Caco-2 (cell line): ENCODE measurements at regions not wholly inside any gene's neighbourhood (a gene's known extent, or its start where the extent isn't known, plus 50 kb on each side); places are given as distances from the start of the nearest gene placed in this dataset.

Experiments
- BruUV-seq: library from RNA; stranded (reverse); fragments of 400-500 nt; replicated peaks from 2 replicates; lab custom pipeline; 2021; lab: Mats Ljungman, UMichigan
- CTCF ChIA-PET: fragments of 300-600 bp; sonication (Branson Sonifier 250); formaldehyde crosslinking; loops from one replicate; lab custom pipeline; 2022; ENCODE audit warnings: antibody characterized with exemption; lab: Charles Lee
- POLR2A ChIA-PET: fragments of 300-600 bp; sonication (Branson Sonifier 250); formaldehyde crosslinking; loops from one replicate; lab custom pipeline; 2022; ENCODE audit warnings: antibody characterized with exemption; lab: Charles Lee
- DNase-seq, 2 experiments: peaks; one replicate each; pipeline versions ENCODE4 v3.0.0 to v3.0.0-alpha.2; 2020 to 2022
- H3K27me3 ChIP-seq: replicated peaks from 2 replicates; pipeline ENCODE4 v1.6.0; 2011; ENCODE audit warnings: low read length; ENCODE audit not compliant: control insufficient read depth, insufficient read depth
- H3K36me3 ChIP-seq: 2 replicates; pipeline ENCODE4 v1.5.1; 2011; ENCODE audit warnings: low read length; ENCODE audit not compliant: control insufficient read depth, insufficient read depth
- H3K4me1 ChIP-seq: fragments of 250-450 bp; sonication (Bioruptor Pico); 2 replicates; pipeline ENCODE4 v1.5.1; 2020; ENCODE audit warnings: mild to moderate bottlenecking
- H3K4me3 ChIP-seq: 2 replicates; pipeline ENCODE4 v1.5.1; 2011; ENCODE audit warnings: low read depth, mild to moderate bottlenecking, control low read depth, low read length
- H3K9me3 ChIP-seq: fragments of 250-450 bp; sonication (Bioruptor Pico); 2 replicates; pipeline ENCODE4 v1.5.1; 2020; ENCODE audit warnings: mild to moderate bottlenecking, moderate library complexity
- H3K27ac Mint-ChIP-seq: one replicate; pipeline ENCODE4 v1.8.0; 2022; ENCODE audit warnings: mixed read lengths; ENCODE audit not compliant: unreplicated experiment
- H3K27me3 Mint-ChIP-seq: one replicate; pipeline ENCODE4 v1.8.0; 2022; ENCODE audit warnings: mixed read lengths; ENCODE audit not compliant: insufficient read depth, unreplicated experiment
- H3K36me3 Mint-ChIP-seq: one replicate; pipeline ENCODE4 v1.8.0; 2022; ENCODE audit warnings: mild to moderate bottlenecking, mixed read lengths; ENCODE audit not compliant: insufficient read depth, unreplicated experiment
- H3K4me1 Mint-ChIP-seq: one replicate; pipeline ENCODE4 v1.8.0; 2022; ENCODE audit warnings: low read depth, mixed read lengths; ENCODE audit not compliant: unreplicated experiment
- H3K4me3 Mint-ChIP-seq: one replicate; pipeline ENCODE4 v1.8.0; 2022; ENCODE audit warnings: mild to moderate bottlenecking, moderate library complexity, mixed read lengths; ENCODE audit not compliant: unreplicated experiment
- H3K9me3 Mint-ChIP-seq: one replicate; pipeline ENCODE4 v1.8.0; 2022; ENCODE audit warnings: mixed read lengths; ENCODE audit not compliant: unreplicated experiment
- CTCF ChIP-seq, 2 experiments: fragments of 200-600 bp in 1 of 2; IDR thresholded peaks; 1 replicate in 1 of 2; 2 replicates in 1 of 2; pipeline versions ENCODE4 v1.5.1 to v1.8.0; 2011 to 2022; ENCODE audit warnings: antibody characterized with exemption in 1 of 2, control low read depth in 1 of 2, inconsistent platforms in 1 of 2, low read depth in 1 of 2, low read length in 1 of 2, mild to moderate bottlenecking in 1 of 2, moderate library complexity in 1 of 2; ENCODE audit not compliant: insufficient read depth in 1 of 2, severe bottlenecking in 1 of 2, unreplicated experiment in 1 of 2
- intact Hi-C: fragments of 100-400 bp; cut with micrococcal nuclease; formaldehyde crosslinking; loops from one replicate; pipeline ENCODE4 v1.10.0; 2022; ENCODE audit not compliant: unreplicated experiment

- DNase-seq, result peak; percentile 31 to 33
- TF ChIP-seq CTCF (IDR thresholded peaks at IDR 0.05; ENCODE audit: insufficient read depth in 1 of 2, low read depth in 1 of 2, low read length in 1 of 2, severe bottlenecking in 1 of 2, unreplicated experiment in 1 of 2), result peak; percentile 38 to 46
- BruUV-seq, result no TSS peak
- H3K36me3 Mint-ChIP-seq, result no peaks in the 10 kb centered on the region
- no peak overlapping the region for H3K27ac Mint-ChIP-seq
- H3K9me3 ChIP-seq, result no peaks in the 10 kb centered on the region
- no peak overlapping the region for H3K4me3 Mint-ChIP-seq
- ChIA-PET POLR2A (no interaction called here), CTCF (interaction anchor here (1.2 kb wide), 1 partner anchor 14 kb away, joined by 3 read pairs; no protein-coding TSS in a partner anchor)
- H3K4me3 ChIP-seq, result no peak overlapping the region
- H3K36me3 ChIP-seq, result no peaks in the 10 kb centered on the region
- H3K4me1 ChIP-seq, result no peaks in the 10 kb centered on the region
- intact Hi-C loops, result loop anchor here (1.0 to 10.0 kb wide), 3 partner anchors 62 to 575 kb away; partner anchors contain the start of gene PMAIP1
- H3K9me3 Mint-ChIP-seq, result no peaks in the 10 kb centered on the region
- no peaks in the 10 kb centered on the region for H3K4me1 Mint-ChIP-seq
- H3K27me3 Mint-ChIP-seq, result peaks cover 4% of the 10 kb centered on the region
- no peaks in the 10 kb centered on the region for H3K27me3 ChIP-seq
Observed at GRCh38 chr18:59837586-59837985, 62.2 kb upstream of the PMAIP1 start.

GRCh38 chr18:59835605-59836379, 64.0 kb upstream of the PMAIP1 start:
- Mint-ChIP-seq H3K27ac (no peak overlapping the region), H3K36me3 (no peaks in the 10 kb centered on the region), H3K9me3 (no peaks in the 10 kb centered on the region), H3K4me1 (no peaks in the 10 kb centered on the region), H3K4me3 (no peak overlapping the region), H3K27me3 (peaks cover 8% of the 10 kb centered on the region)
- no TSS peak for BruUV-seq
- no peaks in the 10 kb centered on the region for H3K27me3 ChIP-seq
- no peaks in the 10 kb centered on the region for H3K36me3 ChIP-seq
- ChIA-PET CTCF (no interaction called here), POLR2A (no interaction called here)
- no peak for TF ChIP-seq CTCF (IDR thresholded peaks at IDR 0.05; ENCODE audit: insufficient read depth in 1 of 2, low read depth in 1 of 2, low read length in 1 of 2, severe bottlenecking in 1 of 2, unreplicated experiment in 1 of 2)
- H3K4me1 ChIP-seq, result no peaks in the 10 kb centered on the region
- H3K9me3 ChIP-seq, result no peaks in the 10 kb centered on the region
- DNase-seq, result no peak
- intact Hi-C loops, result loop anchor here (5.0 to 10.0 kb wide), 2 partner anchors 149 to 577 kb away; no protein-coding TSS in a partner anchor
- no peak overlapping the region for H3K4me3 ChIP-seq

GRCh38 chr18:59834267-59834666, 65.5 kb upstream of the PMAIP1 start:
- no peaks in the 10 kb centered on the region for H3K36me3 Mint-ChIP-seq
- ChIA-PET CTCF (no interaction called here), POLR2A (no interaction called here)
- H3K4me1 Mint-ChIP-seq, result no peaks in the 10 kb centered on the region
- DNase-seq, result no peak
- H3K9me3 ChIP-seq, result no peaks in the 10 kb centered on the region
- no peaks in the 10 kb centered on the region for H3K36me3 ChIP-seq
- intact Hi-C loops, result loop anchor here (10.0 kb wide), 1 partner anchor 151 kb away; no protein-coding TSS in a partner anchor
- no peak for TF ChIP-seq CTCF (IDR thresholded peaks at IDR 0.05; ENCODE audit: insufficient read depth in 1 of 2, low read depth in 1 of 2, low read length in 1 of 2, severe bottlenecking in 1 of 2, unreplicated experiment in 1 of 2)
- no peak overlapping the region for H3K4me3 ChIP-seq
- no peak overlapping the region for H3K4me3 Mint-ChIP-seq
- no peaks in the 10 kb centered on the region for H3K27me3 ChIP-seq
- no peaks in the 10 kb centered on the region for H3K4me1 ChIP-seq
- peaks cover 5% of the 10 kb centered on the region for H3K27me3 Mint-ChIP-seq
- no peaks in the 10 kb centered on the region for H3K9me3 Mint-ChIP-seq
- no peak overlapping the region for H3K27ac Mint-ChIP-seq
- BruUV-seq, result no TSS peak
